GM18867 (cell line): ENCODE measurements at regions not wholly inside any gene's neighbourhood (a gene's known extent, or its start where the extent isn't known, plus 50 kb on each side); places are given as distances from the start of the nearest gene placed in this dataset.

Source experiments
- ATAC-seq: cut with Tn5 transposase; IDR thresholded peaks from one replicate; pipeline ENCODE4 v1.9.1; 2021; ENCODE audit warnings: mild to moderate bottlenecking, moderate library complexity; ENCODE audit not compliant: unreplicated experiment

DNA sequence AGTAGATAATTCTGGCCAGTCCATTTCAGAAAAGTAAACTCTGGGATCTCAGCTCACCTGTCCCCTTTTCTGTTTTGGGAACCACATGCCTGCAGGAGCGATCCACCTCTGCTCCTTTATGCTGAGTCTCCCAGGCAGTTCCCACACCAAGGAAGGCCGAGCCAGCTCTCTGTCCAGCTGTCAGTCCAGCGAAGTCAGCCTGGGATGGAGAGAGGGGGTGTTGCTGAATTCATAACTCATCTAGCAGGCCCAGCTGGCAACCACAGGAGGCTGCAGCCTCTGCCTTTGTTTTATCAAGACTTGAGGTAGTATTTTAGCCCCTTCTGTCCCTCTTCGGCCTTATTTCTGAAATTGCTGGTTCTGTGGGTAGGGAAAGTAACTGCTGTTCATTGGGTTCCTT, 209.9 kb downstream of the ARL4C start:
- ATAC-seq = no peak

DNA sequence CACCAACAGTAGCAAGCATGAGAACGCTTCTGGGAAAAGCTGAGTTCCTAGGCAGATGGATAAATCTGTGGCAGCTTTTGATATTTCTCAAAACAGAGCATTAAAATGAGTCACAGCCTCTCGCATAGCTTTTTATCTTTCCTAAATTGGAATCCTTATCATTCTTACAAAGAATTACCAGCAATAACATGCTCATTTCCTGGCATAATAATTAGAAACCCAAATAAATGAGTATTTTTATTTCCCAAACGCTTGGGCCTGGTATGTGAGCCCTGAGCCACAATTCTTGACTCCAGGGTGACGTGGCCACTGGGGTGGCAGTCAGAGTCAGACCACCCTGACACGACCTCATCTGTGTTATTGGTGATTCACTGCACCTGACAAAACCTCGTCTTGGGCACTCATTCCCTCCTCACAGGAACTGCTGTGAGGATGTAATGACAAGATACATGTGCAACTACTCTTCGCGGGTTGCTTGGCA, 210.7 kb downstream of the ARL4C start:
- ATAC-seq = no peak

DNA sequence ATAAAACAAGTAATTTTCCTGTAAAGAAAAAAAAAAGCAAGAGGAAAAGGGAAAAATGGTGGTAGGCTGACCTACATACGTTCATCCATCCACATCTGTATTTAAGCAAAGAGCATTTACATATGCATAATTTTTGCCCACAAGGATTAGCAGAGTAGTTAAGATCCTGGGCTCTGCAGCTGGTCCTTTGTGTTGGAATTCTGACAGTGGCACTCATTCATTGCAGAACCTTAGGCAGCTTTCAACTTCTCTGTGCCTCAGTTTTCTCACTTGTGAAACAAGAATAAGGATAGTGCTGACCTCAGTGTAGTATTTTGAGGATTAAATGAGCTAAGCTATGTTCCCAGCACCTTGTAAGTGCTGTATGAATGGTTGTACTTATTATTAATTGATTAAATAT, 211.3 kb downstream of the ARL4C start:
- ATAC-seq = no peak

- no peak for ATAC-seq
Observed at GRCh38 chr2:234279637-234280036, 217.2 kb downstream of the ARL4C start.

- ATAC-seq = peak; percentile 68
Observed at GRCh38 chr2:234278556-234279255, 218.2 kb downstream of the ARL4C start.

GRCh38 chr2:234275515-234275914, 221.4 kb downstream of the ARL4C start:
- no peak for ATAC-seq

- ATAC-seq = no peak
Observed at GRCh38 chr2:234273887-234274584, 222.8 kb downstream of the ARL4C start.

- ATAC-seq = no peak
Observed at GRCh38 chr2:234272069-234272850, 221.8 kb downstream of the SPP2 start.

DNA sequence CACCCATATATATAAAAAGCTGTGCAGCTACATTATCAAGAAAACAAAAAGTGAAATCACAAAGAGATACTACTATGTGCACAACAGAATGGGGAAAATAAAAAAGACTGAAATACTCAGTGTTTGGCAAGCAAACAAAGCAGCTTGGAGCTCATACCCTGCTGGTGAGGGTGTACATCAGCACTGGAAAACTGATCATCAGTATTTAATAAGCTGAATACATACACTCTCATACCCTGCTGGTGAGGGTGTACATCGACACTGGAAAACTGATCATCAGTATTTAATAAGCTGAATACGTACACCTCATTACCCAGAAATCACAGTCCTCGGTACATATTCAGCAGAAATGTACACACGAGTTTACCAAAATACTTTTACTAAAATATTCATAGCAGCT, 220.8 kb downstream of the SPP2 start:
- ATAC-seq = no peak

GRCh38 chr2:234269769-234270204, 219.3 kb downstream of the SPP2 start:
- ATAC-seq = no peak

DNA sequence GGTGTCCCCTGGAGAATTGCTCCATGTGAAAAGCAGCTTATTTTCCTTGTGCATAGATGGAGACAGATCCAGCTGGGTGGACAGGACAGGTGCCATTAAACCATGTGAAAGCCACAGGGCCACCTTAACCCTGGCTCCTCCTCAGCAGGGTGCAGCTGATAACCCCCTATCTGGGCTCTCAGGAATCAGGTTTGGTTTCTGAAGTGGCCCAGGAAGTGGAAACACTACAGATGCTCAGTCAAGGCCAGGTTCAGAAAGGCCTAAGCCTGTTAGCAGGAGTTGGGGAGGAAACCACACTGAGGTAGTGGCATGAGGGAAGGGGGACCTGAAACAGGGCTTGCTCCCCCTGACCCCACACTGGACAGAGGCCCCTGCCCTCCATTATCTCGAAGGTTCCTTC, 217.0 kb downstream of the SPP2 start:
- ATAC-seq = no peak

GRCh38 chr2:234266952-234267351, 216.4 kb downstream of the SPP2 start:
- ATAC-seq = no peak

GRCh38 chr2:234265206-234265605, 214.7 kb downstream of the SPP2 start:
- ATAC-seq = no peak

DNA sequence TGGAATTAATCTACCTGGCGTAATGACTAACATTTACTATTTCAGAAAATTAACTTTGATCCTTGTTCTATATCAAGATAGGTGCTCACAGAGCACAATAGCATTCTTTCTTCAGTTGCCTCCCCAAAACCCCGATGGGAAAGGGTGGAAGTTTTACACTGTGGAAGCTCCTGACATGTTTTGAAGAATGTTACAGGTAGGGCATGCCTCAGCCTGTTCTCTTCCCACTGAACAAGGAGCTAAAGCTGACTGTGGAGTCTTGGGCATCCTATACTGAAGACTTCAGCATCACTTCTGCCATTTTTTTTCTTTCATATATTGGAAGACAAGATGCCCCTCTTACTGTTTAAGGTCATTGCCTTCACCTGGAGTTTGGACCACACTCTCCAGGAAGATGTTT, 211.2 kb downstream of the SPP2 start:
- no peak for ATAC-seq

GRCh38 chr2:234259440-234259839, 208.9 kb downstream of the SPP2 start:
- no peak for ATAC-seq

GRCh38 chr2:234258562-234259141, 208.2 kb downstream of the SPP2 start:
- no peak for ATAC-seq

- ATAC-seq = no peak
Observed at GRCh38 chr2:234257859-234258561, 207.5 kb downstream of the SPP2 start.

DNA sequence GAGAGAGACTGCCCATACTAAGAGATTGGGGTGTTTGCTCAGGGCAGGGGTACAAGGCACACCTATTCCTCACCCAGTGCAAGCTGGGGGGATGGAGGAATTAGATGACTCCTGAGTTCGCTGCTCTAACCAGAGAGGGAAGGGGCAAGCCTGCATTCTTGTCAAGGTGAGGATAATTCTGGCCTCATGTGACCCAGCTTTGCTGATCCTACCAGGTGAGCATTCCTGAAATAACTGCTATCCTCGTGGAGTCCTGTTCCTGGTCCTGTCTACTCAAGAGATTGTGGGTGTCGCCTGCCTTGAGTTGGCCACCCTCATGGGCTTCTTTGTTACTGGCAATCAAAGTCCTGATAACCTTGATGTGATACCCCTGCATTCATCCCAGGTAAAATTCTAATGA, 206.0 kb downstream of the SPP2 start:
- ATAC-seq = no peak

- no peak for ATAC-seq
Observed at GRCh38 chr2:234254783-234255521, 204.4 kb downstream of the SPP2 start.

DNA sequence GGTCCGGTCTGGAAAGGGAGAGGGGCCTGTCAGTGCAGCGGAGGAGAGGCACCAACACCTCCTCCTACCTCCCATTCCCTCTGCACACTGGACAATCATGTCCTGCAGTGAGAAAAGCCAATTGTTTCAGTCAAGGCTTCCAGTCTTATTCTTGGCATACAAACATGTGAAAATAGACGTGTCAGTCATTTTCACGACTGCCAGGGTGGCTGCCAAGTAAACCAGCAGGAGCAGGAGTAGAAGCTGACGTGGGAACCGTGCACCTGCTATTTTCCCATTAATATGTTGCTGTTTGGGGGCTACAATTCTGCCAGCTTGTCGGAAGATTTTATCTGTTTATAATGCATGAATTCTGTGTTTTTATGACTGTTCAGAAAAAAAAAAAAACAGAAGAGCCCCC, 202.3 kb downstream of the SPP2 start:
- ATAC-seq = no peak
